GM23248 (cell line): ENCODE measurements at regions not wholly inside any gene's neighbourhood (a gene's known extent, or its start where the extent isn't known, plus 50 kb on each side); places are given as distances from the start of the nearest gene placed in this dataset.

ENCODE experiments used
- DNase-seq: peaks from one replicate; pipeline ENCODE4 v3.0.0-alpha.2; 2015
- H2AFZ ChIP-seq: fragments of 200-600 bp; sonication (generic); 2 replicates; pipeline ENCODE4 v1.6.1; 2016; ENCODE audit warnings: antibody characterized with exemption
- H3F3A ChIP-seq: fragments of 200-600 bp; sonication (generic); 2 replicates; pipeline ENCODE4 v1.6.1; 2016; ENCODE audit warnings: mild to moderate bottlenecking, antibody characterized with exemption, mixed run types; ENCODE audit not compliant: insufficient read depth
- H3K27ac ChIP-seq: fragments of 200-600 bp; sonication (generic); 2 replicates; pipeline ENCODE4 v1.5.1; 2016; ENCODE audit warnings: mild to moderate bottlenecking
- H3K27me3 ChIP-seq: fragments of 200-600 bp; sonication (generic); replicated peaks from 2 replicates; pipeline ENCODE4 v1.6.1; 2016; ENCODE audit warnings: mild to moderate bottlenecking; ENCODE audit not compliant: insufficient read depth
- H3K36me3 ChIP-seq: fragments of 200-600 bp; sonication (generic); 2 replicates; pipeline ENCODE4 v1.6.1; 2016; ENCODE audit warnings: low read depth, mild to moderate bottlenecking
- H3K4me1 ChIP-seq: fragments of 200-600 bp; sonication (generic); 2 replicates; pipeline ENCODE4 v1.6.1; 2016; ENCODE audit warnings: mild to moderate bottlenecking; ENCODE audit not compliant: insufficient read depth
- H3K4me2 ChIP-seq: fragments of 200-600 bp; sonication (generic); one replicate; pipeline ENCODE4 v1.6.1; 2016; ENCODE audit warnings: mild to moderate bottlenecking; ENCODE audit not compliant: unreplicated experiment
- H3K4me3 ChIP-seq: fragments of 200-600 bp; sonication (generic); 2 replicates; pipeline ENCODE4 v1.5.1; 2016; ENCODE audit warnings: mild to moderate bottlenecking
- H3K79me2 ChIP-seq: fragments of 200-600 bp; sonication (generic); 2 replicates; pipeline ENCODE4 v1.6.1; 2016; ENCODE audit warnings: mild to moderate bottlenecking; ENCODE audit not compliant: insufficient read depth
- H3K9ac ChIP-seq: fragments of 200-600 bp; sonication (generic); 2 replicates; pipeline ENCODE4 v1.6.1; 2016; ENCODE audit warnings: mild to moderate bottlenecking
- H3K9me2 ChIP-seq: fragments of 200-600 bp; sonication (generic); 2 replicates; pipeline ENCODE4 v1.6.1; 2016; ENCODE audit warnings: mixed run types, mild to moderate bottlenecking, moderate library complexity; ENCODE audit not compliant: insufficient read depth
- H3K9me3 ChIP-seq: fragments of 200-600 bp; sonication (generic); one replicate; pipeline ENCODE4 v1.6.1; 2017; ENCODE audit warnings: low read depth
- H4K20me1 ChIP-seq: fragments of 200-600 bp; sonication (generic); 2 replicates; pipeline ENCODE4 v1.6.0; 2016; ENCODE audit not compliant: insufficient read depth
- EZH2 ChIP-seq: fragments of 200-600 bp; sonication (generic); IDR thresholded peaks from 2 replicates; pipeline ENCODE4 v1.6.1; 2018; ENCODE audit warnings: antibody characterized with exemption, mild to moderate bottlenecking; ENCODE audit not compliant: insufficient read depth, poor library complexity, severe bottlenecking
- EZH2phosphoT487 ChIP-seq: fragments of 200-600 bp; sonication (generic); IDR thresholded peaks from 2 replicates; pipeline ENCODE4 v1.6.1; 2018; ENCODE audit warnings: antibody characterized with exemption, moderate library complexity, mild to moderate bottlenecking, low read depth; ENCODE audit not compliant: insufficient read depth
- WGBS, 2 experiments: methylation state at CpG; one replicate each; pipeline ENCODE4 v1.1.6; 2015 to 2017; ENCODE audit warnings: low lambda C conversion rate in 2 of 2, low coverage in 1 of 2; ENCODE audit errors: missing lambda C conversion rate in 2 of 2; 5-methylcytosine and 5-hydroxymethylcytosine counted together
- in situ Hi-C: fragments of 300-500 bp; cut with MboI; formaldehyde crosslinking; loops from 2 replicates; pipeline ENCODE4 v1.15.0; 2020

DNA sequence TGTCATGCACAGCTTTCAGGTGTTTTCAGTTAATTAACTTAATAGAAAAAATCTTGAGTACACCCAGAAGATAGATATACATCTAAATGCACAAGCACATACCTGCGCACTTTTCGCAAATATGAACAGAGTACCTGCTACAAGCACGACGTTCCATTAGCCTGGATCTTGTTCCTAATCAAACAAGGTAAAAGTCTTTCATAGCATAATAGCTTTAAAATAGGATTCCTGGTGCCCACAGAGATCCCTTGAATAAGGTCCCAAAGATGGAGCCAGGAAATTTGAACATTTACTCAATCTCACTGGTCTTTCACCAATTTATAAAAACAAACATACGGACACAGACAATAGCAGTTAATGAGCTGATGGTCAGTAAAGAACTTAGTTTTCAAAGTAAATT, 689.8 kb upstream of the CHORDC1 start:
- Histone ChIP-seq H2AFZ (no peak overlapping the region), H3K79me2 (no peaks in the 10 kb centered on the region), H3F3A (no peaks in the 10 kb centered on the region), H4K20me1 (no peaks in the 10 kb centered on the region), H3K9me2 (no peaks in the 10 kb centered on the region), H3K36me3 (no peaks in the 10 kb centered on the region), H3K9me3 (no peaks in the 10 kb centered on the region), H3K4me1 (no peaks in the 10 kb centered on the region), H3K4me3 (no peak overlapping the region), H3K27ac (no peak overlapping the region), H3K9ac (no peak overlapping the region), H3K27me3 (no peaks in the 10 kb centered on the region), H3K4me2 (no peak overlapping the region)
- in situ Hi-C loops = no loop called here
- no peak for TF ChIP-seq EZH2phosphoT487
- TF ChIP-seq EZH2 = no peak
- DNase-seq = no peak
- WGBS, 2 experiments = 45 to 55% methylated on average over 5 of the region's 5 CpGs

DNA sequence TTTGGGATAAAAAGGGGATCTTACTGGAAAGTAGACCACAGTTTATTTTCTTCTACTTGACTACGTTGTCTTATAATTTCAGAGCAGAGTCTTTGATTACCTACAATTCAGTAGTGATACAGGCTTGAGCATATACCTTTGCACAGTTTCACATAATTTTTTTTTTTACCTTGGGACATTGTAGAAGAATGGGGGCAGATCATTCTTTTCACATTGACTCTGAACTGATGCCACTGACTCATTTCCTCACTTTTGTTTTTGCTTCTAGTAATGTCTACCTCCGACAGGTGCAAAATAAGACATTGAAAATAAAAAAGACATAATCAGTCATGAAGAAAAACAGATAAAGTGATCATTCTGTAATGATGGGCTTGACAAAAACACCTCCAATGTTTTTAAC, 688.3 kb upstream of the CHORDC1 start:
- no peak overlapping the region for H3K4me3 ChIP-seq
- no peaks in the 10 kb centered on the region for H3K4me1 ChIP-seq
- TF ChIP-seq EZH2 (no peak), EZH2phosphoT487 (no peak)
- no peaks in the 10 kb centered on the region for H3K9me3 ChIP-seq
- no peaks in the 10 kb centered on the region for H3K36me3 ChIP-seq
- in situ Hi-C loops = no loop called here
- H3F3A ChIP-seq = no peaks in the 10 kb centered on the region
- 18 to 22% methylated on average over 2 of the region's 2 CpGs for WGBS, 2 experiments
- H3K27me3 ChIP-seq = no peaks in the 10 kb centered on the region
- H3K9me2 ChIP-seq = no peaks in the 10 kb centered on the region
- DNase-seq = no peak
- H3K79me2 ChIP-seq = no peaks in the 10 kb centered on the region
- no peaks in the 10 kb centered on the region for H4K20me1 ChIP-seq
- no peak overlapping the region for H3K9ac ChIP-seq
- no peak overlapping the region for H3K27ac ChIP-seq
- H2AFZ ChIP-seq = no peak overlapping the region
- no peak overlapping the region for H3K4me2 ChIP-seq

DNA sequence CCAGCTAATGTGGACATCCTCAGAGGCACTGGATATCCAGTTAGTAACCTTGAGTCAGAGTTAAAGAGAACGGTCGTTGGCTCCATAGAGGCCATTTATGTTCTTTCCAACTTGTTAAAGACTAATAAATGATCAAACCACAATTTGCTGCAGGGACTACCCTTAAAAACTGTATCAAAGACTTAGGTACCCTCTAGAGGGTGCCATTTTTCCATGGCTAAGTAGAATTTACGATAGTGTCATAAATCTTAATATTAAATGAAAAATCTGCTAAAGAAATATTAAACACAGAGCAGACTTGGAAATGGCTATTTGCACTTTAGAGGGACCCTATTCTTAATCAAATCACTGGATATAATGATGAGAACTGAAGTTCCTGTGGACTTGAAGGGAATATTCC, 685.2 kb upstream of the CHORDC1 start:
- in situ Hi-C loops = no loop called here
- Histone ChIP-seq H3F3A (no peaks in the 10 kb centered on the region), H3K9me3 (peaks cover 2% of the 10 kb centered on the region), H3K4me3 (no peak overlapping the region), H4K20me1 (no peaks in the 10 kb centered on the region), H3K4me1 (no peaks in the 10 kb centered on the region), H3K9me2 (no peaks in the 10 kb centered on the region), H2AFZ (no peak overlapping the region), H3K9ac (no peak overlapping the region), H3K27ac (no peak overlapping the region), H3K4me2 (no peak overlapping the region), H3K36me3 (no peaks in the 10 kb centered on the region), H3K79me2 (no peaks in the 10 kb centered on the region), H3K27me3 (no peaks in the 10 kb centered on the region)
- TF ChIP-seq EZH2 (no peak), EZH2phosphoT487 (no peak)
- DNase-seq = no peak
- WGBS, 2 experiments = 15 to 16% methylated on average over 3 of the region's 3 CpGs

DNA sequence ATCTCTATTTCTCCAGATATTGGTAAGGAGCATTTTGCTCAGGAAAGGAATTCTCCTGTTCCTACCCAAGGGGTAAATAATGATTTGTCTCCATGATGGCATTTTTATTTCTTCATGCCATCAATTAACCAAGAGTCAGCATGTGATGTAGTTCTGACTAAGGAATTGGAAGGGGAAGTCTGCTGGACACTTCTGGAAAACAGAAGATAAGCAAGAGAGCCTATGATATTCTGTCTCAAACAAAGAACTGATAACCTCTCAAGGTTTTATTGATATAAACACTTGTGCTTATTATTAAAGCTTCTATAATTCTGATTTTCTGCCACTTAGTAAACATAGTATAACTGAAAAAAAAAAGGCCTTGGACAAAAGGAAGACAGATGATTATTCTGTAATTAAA, 673.0 kb upstream of the CHORDC1 start:
- Histone ChIP-seq H3K36me3 (no peaks in the 10 kb centered on the region), H3K4me2 (no peak overlapping the region), H3K79me2 (no peaks in the 10 kb centered on the region), H2AFZ (no peak overlapping the region), H3F3A (no peaks in the 10 kb centered on the region), H3K27me3 (no peaks in the 10 kb centered on the region), H3K27ac (no peak overlapping the region), H3K9me3 (no peaks in the 10 kb centered on the region), H3K4me3 (no peak overlapping the region), H3K9ac (no peak overlapping the region), H3K4me1 (no peaks in the 10 kb centered on the region), H4K20me1 (no peaks in the 10 kb centered on the region), H3K9me2 (no peaks in the 10 kb centered on the region)
- in situ Hi-C loops = no loop called here
- TF ChIP-seq EZH2phosphoT487 = no peak
- TF ChIP-seq EZH2 = no peak
- no peak for DNase-seq

DNA sequence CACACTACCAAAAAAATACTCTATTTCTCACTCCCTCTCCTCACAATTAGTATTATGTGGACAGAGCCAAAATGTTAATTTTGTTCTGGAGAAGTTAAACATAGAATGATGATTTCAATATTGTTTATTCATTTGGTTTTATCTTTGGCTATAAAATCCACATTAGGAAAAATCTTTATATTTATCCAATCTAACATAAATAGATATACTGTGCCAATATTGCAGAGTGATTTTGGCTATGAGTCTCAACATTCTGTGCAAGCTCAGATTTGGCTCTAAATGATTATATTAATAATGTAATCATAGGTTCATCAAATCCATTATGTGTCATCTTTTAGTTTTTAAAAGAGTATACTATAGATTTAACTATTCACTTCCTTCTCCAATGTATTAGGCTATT, 667.5 kb upstream of the CHORDC1 start:
- Histone ChIP-seq H3K36me3 (no peaks in the 10 kb centered on the region), H3F3A (no peaks in the 10 kb centered on the region), H3K9me3 (no peaks in the 10 kb centered on the region), H3K4me1 (no peaks in the 10 kb centered on the region), H3K9me2 (no peaks in the 10 kb centered on the region), H3K27ac (no peak overlapping the region), H4K20me1 (no peaks in the 10 kb centered on the region), H3K4me2 (no peak overlapping the region), H2AFZ (no peak overlapping the region), H3K4me3 (no peak overlapping the region), H3K9ac (no peak overlapping the region), H3K27me3 (no peaks in the 10 kb centered on the region), H3K79me2 (no peaks in the 10 kb centered on the region)
- DNase-seq = no peak
- in situ Hi-C loops = no loop called here
- TF ChIP-seq EZH2phosphoT487 (no peak), EZH2 (no peak)
